ENCODE measurements at regions not wholly inside any gene's neighbourhood (a gene's known extent, or its start where the extent isn't known, plus 50 kb on each side); places are given as distances from the start of the nearest gene placed in this dataset.

- no peak for TF ChIP-seq POLR2AphosphoS5 (IDR thresholded peaks at IDR 0.05; ENCODE audit: insufficient read depth, low read depth, low read length)
- TF ChIP-seq POLR2A (IDR thresholded peaks at IDR 0.05; ENCODE audit: low read depth, low read length), result no peak
- no peak for TF ChIP-seq EZH2 (IDR thresholded peaks at IDR 0.05; ENCODE audit: borderline replicate concordance, low read depth, low read length, severe bottlenecking)
- TF ChIP-seq JUN (IDR thresholded peaks at IDR 0.05; ENCODE audit: borderline replicate concordance, insufficient read depth, insufficient read length, low read depth), result no peak
- TF ChIP-seq CTCF (IDR thresholded peaks at IDR 0.05; ENCODE audit: extremely low read depth in 1 of 2, insufficient read depth in 1 of 2, low read depth in 1 of 2, low read length in 2 of 2), result no peak
- TF ChIP-seq GATA2 (IDR thresholded peaks at IDR 0.05; ENCODE audit: insufficient read depth, insufficient read length, low read depth, low read length), result no peak
- TF ChIP-seq, protein P1, sequence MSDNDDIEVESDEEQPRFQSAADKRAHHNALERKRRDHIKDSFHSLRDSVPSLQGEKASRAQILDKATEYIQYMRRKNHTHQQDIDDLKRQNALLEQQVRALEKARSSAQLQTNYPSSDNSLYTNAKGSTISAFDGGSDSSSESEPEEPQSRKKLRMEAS (IDR thresholded peaks at IDR 0.05; ENCODE audit: insufficient read depth, insufficient read length), result no peak
- TF ChIP-seq FOS (IDR thresholded peaks at IDR 0.05; ENCODE audit: borderline replicate concordance, insufficient read depth, low read length), result no peak
- TF ChIP-seq MYC (IDR thresholded peaks at IDR 0.05; ENCODE audit: low read depth, low read length), result no peak
Observed at GRCh38 chr6:22779062-22779461, 209.7 kb downstream of the HDGFL1 start.
